OCI-LY7 (cell line): ENCODE measurements at regions not wholly inside any gene's neighbourhood (a gene's known extent, or its start where the extent isn't known, plus 50 kb on each side); places are given as distances from the start of the nearest gene placed in this dataset.

Experiments used
- EZH2phosphoT487 ChIP-seq: fragments of 200-600 bp; sonication (generic); IDR thresholded peaks from 2 replicates; pipeline ENCODE4 v1.6.1; 2018; ENCODE audit warnings: low read depth, borderline replicate concordance, mild to moderate bottlenecking, mixed run types, antibody characterized with exemption, low read length, moderate library complexity, mixed read lengths
- TF ChIP-seq, protein P1 (sequence below): fragments of 200-600 bp; sonication (generic); conservative IDR thresholded peaks from 2 replicates; pipeline ENCODE4 v1.5.1; 2014; ENCODE audit warnings: mild to moderate bottlenecking, antibody characterized with exemption, low read length, moderate library complexity, mixed read lengths

DNA sequence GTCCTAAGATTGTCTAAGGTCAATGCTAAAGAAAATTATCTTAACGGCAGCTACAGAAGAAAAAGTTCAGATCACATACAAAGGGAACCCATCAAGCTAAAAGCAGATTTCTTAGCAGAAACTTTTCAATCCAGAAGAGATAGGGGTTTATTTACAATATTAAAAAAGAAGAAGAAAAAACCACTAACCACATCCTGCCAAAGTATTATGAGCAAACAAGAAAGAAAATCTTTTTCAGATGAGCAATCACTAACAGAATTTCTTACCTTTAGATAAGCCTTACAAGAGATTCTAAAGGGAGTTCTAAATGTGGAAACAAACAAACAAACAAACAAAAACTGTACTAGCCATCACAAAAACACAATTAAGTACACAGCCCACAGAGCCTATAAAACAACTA is 1015.8 kb upstream of the EPHA6 start:
- TF ChIP-seq, protein P1, sequence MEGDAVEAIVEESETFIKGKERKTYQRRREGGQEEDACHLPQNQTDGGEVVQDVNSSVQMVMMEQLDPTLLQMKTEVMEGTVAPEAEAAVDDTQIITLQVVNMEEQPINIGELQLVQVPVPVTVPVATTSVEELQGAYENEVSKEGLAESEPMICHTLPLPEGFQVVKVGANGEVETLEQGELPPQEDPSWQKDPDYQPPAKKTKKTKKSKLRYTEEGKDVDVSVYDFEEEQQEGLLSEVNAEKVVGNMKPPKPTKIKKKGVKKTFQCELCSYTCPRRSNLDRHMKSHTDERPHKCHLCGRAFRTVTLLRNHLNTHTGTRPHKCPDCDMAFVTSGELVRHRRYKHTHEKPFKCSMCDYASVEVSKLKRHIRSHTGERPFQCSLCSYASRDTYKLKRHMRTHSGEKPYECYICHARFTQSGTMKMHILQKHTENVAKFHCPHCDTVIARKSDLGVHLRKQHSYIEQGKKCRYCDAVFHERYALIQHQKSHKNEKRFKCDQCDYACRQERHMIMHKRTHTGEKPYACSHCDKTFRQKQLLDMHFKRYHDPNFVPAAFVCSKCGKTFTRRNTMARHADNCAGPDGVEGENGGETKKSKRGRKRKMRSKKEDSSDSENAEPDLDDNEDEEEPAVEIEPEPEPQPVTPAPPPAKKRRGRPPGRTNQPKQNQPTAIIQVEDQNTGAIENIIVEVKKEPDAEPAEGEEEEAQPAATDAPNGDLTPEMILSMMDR: no peak
- TF ChIP-seq EZH2phosphoT487: no peak
